GM10266 (cell line): ENCODE measurements at regions not wholly inside any gene's neighbourhood (a gene's known extent, or its start where the extent isn't known, plus 50 kb on each side); places are given as distances from the start of the nearest gene placed in this dataset.

ENCODE experiments used
- DNase-seq: peaks from one replicate; pipeline ENCODE4 v3.0.0; 2012; ENCODE audit errors: extremely low spot score
- CTCF ChIP-seq: IDR thresholded peaks from 2 replicates; pipeline ENCODE4 v1.5.1; 2012; ENCODE audit warnings: mild to moderate bottlenecking, low read depth; ENCODE audit not compliant: control insufficient read depth, insufficient read depth; ENCODE audit errors: missing control alignments

- TF ChIP-seq CTCF: no peak
- DNase-seq: no peak
Observed at GRCh38 chr7:25486656-25487055, 258.4 kb upstream of the NPVF start.

GRCh38 chr7:25493805-25494366, 265.6 kb upstream of the NPVF start:
- TF ChIP-seq CTCF: no peak
- no peak for DNase-seq

- no peak for TF ChIP-seq CTCF
Observed at GRCh38 chr7:25494896-25495295, 266.6 kb upstream of the NPVF start.

GRCh38 chr7:25495342-25496250, 267.3 kb upstream of the NPVF start:
- DNase-seq: no peak
- TF ChIP-seq CTCF: no peak

More at GRCh38 chr7:25494896-25495295, 266.6 kb upstream of the NPVF start:
- DNase-seq: no peak

- DNase-seq: no peak
- TF ChIP-seq CTCF: no peak
Observed at GRCh38 chr7:25496476-25497368, 268.4 kb upstream of the NPVF start.

GRCh38 chr7:25500393-25500921, 272.2 kb upstream of the NPVF start:
- no peak for TF ChIP-seq CTCF
- DNase-seq: no peak
